ENCODE measurements at regions not wholly inside any gene's neighbourhood (a gene's known extent, or its start where the extent isn't known, plus 50 kb on each side); places are given as distances from the start of the nearest gene placed in this dataset.

DNA sequence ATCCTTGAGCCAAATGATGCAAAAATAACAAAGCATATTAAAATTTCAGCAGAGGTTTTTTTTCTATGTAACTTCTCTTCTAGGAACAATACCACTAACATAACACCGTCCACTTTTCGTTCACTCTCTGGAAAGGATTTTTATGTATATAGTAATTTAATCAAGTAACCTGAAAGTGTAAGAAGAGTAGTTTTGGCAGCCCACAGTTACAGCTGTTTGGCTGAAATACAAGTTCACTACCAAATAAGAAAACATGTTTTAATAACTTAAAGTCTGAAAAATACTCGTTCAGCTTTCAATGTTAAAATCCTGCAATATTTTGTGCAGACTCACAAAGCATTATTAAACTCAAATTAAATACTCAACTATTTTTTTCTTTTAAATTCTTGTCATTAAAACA is 896.8 kb upstream of the ADGRL4 start:
- Histone ChIP-seq H3K4me1 (ENCODE audit: control insufficient read depth, insufficient read depth, low read depth, low read length) (no peaks in the 10 kb centered on the region), H4K91ac (ENCODE audit: low read length) (no peak overlapping the region), H3K9me3 (ENCODE audit: control insufficient read depth, low read length) (no peaks in the 10 kb centered on the region), H3K14ac (ENCODE audit: low read length in 2 of 2) (no peak overlapping the region), H4K8ac (ENCODE audit: low read length) (no peak overlapping the region), H2BK12ac (ENCODE audit: low read length in 2 of 2) (no peak overlapping the region), H3K4me2 (ENCODE audit: low read length, poor library complexity, severe bottlenecking) (no peak overlapping the region), H3K18ac (ENCODE audit: low read depth in 1 of 2, low read length in 2 of 2) (no peak overlapping the region), H2BK5ac (ENCODE audit: low read depth, low read length, poor library complexity, severe bottlenecking) (no peak overlapping the region), H2AFZ (ENCODE audit: low read depth, low read length) (no peak overlapping the region), H2BK15ac (ENCODE audit: low read depth, poor library complexity, severe bottlenecking) (no peak overlapping the region), H2AK5ac (ENCODE audit: low read length, severe bottlenecking) (no peak overlapping the region), H3K27me3 (ENCODE audit: control insufficient read depth in 1 of 2, insufficient read depth in 1 of 2, low read length in 2 of 2) (no peaks in the 10 kb centered on the region), H3K23ac (ENCODE audit: low read length in 2 of 2) (no peak overlapping the region), H3K36me3 (ENCODE audit: control insufficient read depth in 1 of 2, insufficient read depth in 2 of 2, low read depth in 1 of 2, low read length in 2 of 2) (no peaks in the 10 kb centered on the region), H3K4me3 (ENCODE audit: insufficient read depth in 1 of 2, low read depth in 1 of 2, low read length in 2 of 2) (no peak overlapping the region), H2BK120ac (ENCODE audit: low read depth, low read length) (no peak overlapping the region), H3K27ac (ENCODE audit: low read length, poor library complexity, severe bottlenecking) (no peak overlapping the region), H3K9ac (ENCODE audit: low read length) (no peak overlapping the region), H3K79me1 (replicated peaks; ENCODE audit: low read length, poor library complexity, severe bottlenecking) (no peaks in the 10 kb centered on the region), H3K4ac (ENCODE audit: low read depth in 1 of 2, low read length in 2 of 2) (no peak overlapping the region)
- WGBS = 100% methylated on average over 1 of the region's 3 CpGs
- DNase-seq = no peak

DNA sequence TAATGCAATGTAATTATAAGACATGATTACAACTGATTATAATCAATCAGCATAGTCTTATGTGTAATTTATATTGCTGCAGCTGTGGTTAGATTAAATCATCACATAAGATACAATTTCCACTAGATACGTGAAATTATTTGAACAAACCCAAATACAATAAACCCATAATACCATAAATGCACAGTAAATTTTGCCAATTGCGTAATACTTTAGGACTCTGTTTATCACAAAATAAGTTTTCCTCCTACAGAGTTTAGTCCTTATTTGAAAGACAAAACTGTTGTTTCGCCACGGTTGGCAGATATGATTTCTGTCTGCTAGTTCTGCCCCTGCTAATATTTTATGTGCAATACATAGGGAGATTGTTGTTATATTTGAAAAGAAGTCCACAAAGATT is 895.9 kb upstream of the ADGRL4 start:
- Histone ChIP-seq H3K9me3 (ENCODE audit: control insufficient read depth, low read length) (no peaks in the 10 kb centered on the region), H4K91ac (ENCODE audit: low read length) (no peak overlapping the region), H2BK120ac (ENCODE audit: low read depth, low read length) (no peak overlapping the region), H2AK5ac (ENCODE audit: low read length, severe bottlenecking) (no peak overlapping the region), H3K4me1 (ENCODE audit: control insufficient read depth, insufficient read depth, low read depth, low read length) (no peaks in the 10 kb centered on the region), H3K36me3 (ENCODE audit: control insufficient read depth in 1 of 2, insufficient read depth in 2 of 2, low read depth in 1 of 2, low read length in 2 of 2) (no peaks in the 10 kb centered on the region), H3K79me1 (replicated peaks; ENCODE audit: low read length, poor library complexity, severe bottlenecking) (no peaks in the 10 kb centered on the region), H2BK5ac (ENCODE audit: low read depth, low read length, poor library complexity, severe bottlenecking) (no peak overlapping the region), H3K4ac (ENCODE audit: low read depth in 1 of 2, low read length in 2 of 2) (no peak overlapping the region), H2BK12ac (ENCODE audit: low read length in 2 of 2) (no peak overlapping the region), H3K18ac (ENCODE audit: low read depth in 1 of 2, low read length in 2 of 2) (no peak overlapping the region), H2AFZ (ENCODE audit: low read depth, low read length) (no peak overlapping the region), H3K4me2 (ENCODE audit: low read length, poor library complexity, severe bottlenecking) (no peak overlapping the region), H2BK15ac (ENCODE audit: low read depth, poor library complexity, severe bottlenecking) (no peak overlapping the region), H3K14ac (ENCODE audit: low read length in 2 of 2) (no peak overlapping the region), H3K23ac (ENCODE audit: low read length in 2 of 2) (no peak overlapping the region), H4K8ac (ENCODE audit: low read length) (no peak overlapping the region), H3K4me3 (ENCODE audit: insufficient read depth in 1 of 2, low read depth in 1 of 2, low read length in 2 of 2) (no peak overlapping the region), H3K27me3 (ENCODE audit: control insufficient read depth in 1 of 2, insufficient read depth in 1 of 2, low read length in 2 of 2) (no peaks in the 10 kb centered on the region), H3K9ac (ENCODE audit: low read length) (no peak overlapping the region), H3K27ac (ENCODE audit: low read length, poor library complexity, severe bottlenecking) (no peak overlapping the region)
- no peak for DNase-seq
- WGBS = 98% methylated on average over 2 of the region's 4 CpGs

DNA sequence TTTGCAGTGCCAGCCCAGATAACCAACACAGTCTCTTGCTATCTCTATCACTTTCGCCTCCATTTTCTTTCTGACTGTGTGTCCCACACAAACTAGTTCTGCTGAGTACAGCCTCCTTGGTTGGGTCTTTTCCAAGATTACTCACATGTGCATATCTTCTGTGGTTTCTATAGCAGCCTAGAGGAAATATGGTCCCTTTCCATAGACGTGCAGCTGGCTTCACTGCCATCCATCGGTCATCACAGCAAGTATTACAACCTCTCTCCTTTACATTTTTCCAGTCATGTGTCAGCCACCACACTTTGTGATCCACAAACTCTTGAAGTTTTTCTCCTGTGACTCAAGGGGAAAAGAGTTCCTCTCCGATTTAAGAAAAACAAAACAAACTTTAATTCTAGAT is 893.4 kb upstream of the ADGRL4 start:
- no peak overlapping the region for H2AFZ ChIP-seq (ENCODE audit: low read depth, low read length)
- H3K4me1 ChIP-seq (ENCODE audit: control insufficient read depth, insufficient read depth, low read depth, low read length) = no peaks in the 10 kb centered on the region
- H3K4me2 ChIP-seq (ENCODE audit: low read length, poor library complexity, severe bottlenecking) = no peak overlapping the region
- H3K23ac ChIP-seq (ENCODE audit: low read length in 2 of 2) = no peak overlapping the region
- no peak overlapping the region for H4K8ac ChIP-seq (ENCODE audit: low read length)
- no peaks in the 10 kb centered on the region for H3K27me3 ChIP-seq (ENCODE audit: control insufficient read depth in 1 of 2, insufficient read depth in 1 of 2, low read length in 2 of 2)
- no peak overlapping the region for H3K18ac ChIP-seq (ENCODE audit: low read depth in 1 of 2, low read length in 2 of 2)
- H3K9me3 ChIP-seq (ENCODE audit: control insufficient read depth, low read length) = no peaks in the 10 kb centered on the region
- H2BK15ac ChIP-seq (ENCODE audit: low read depth, poor library complexity, severe bottlenecking) = no peak overlapping the region
- peak overlapping the region; percentile 38 for H2AK5ac ChIP-seq (ENCODE audit: low read length, severe bottlenecking)
- peak overlapping the region; percentile 42 for H3K9ac ChIP-seq (ENCODE audit: low read length)
- no peak overlapping the region for H4K91ac ChIP-seq (ENCODE audit: low read length)
- no peak overlapping the region for H3K4ac ChIP-seq (ENCODE audit: low read depth in 1 of 2, low read length in 2 of 2)
- no peak overlapping the region for H3K14ac ChIP-seq (ENCODE audit: low read length in 2 of 2)
- no peaks in the 10 kb centered on the region for H3K79me1 ChIP-seq (replicated peaks; ENCODE audit: low read length, poor library complexity, severe bottlenecking)
- no peak overlapping the region for H2BK120ac ChIP-seq (ENCODE audit: low read depth, low read length)
- DNase-seq = peak; percentile 91
- H2BK5ac ChIP-seq (ENCODE audit: low read depth, low read length, poor library complexity, severe bottlenecking) = no peak overlapping the region
- H3K27ac ChIP-seq (ENCODE audit: low read length, poor library complexity, severe bottlenecking) = peak overlapping the region; percentile 78
- no peaks in the 10 kb centered on the region for H3K36me3 ChIP-seq (ENCODE audit: control insufficient read depth in 1 of 2, insufficient read depth in 2 of 2, low read depth in 1 of 2, low read length in 2 of 2)
- no peak overlapping the region for H3K4me3 ChIP-seq (ENCODE audit: insufficient read depth in 1 of 2, low read depth in 1 of 2, low read length in 2 of 2)
- 14% methylated on average over 4 of the region's 4 CpGs for WGBS
- peak overlapping the region in 1 of 2 experiments; percentile 57 for H2BK12ac ChIP-seq (ENCODE audit: low read length in 2 of 2)

DNA sequence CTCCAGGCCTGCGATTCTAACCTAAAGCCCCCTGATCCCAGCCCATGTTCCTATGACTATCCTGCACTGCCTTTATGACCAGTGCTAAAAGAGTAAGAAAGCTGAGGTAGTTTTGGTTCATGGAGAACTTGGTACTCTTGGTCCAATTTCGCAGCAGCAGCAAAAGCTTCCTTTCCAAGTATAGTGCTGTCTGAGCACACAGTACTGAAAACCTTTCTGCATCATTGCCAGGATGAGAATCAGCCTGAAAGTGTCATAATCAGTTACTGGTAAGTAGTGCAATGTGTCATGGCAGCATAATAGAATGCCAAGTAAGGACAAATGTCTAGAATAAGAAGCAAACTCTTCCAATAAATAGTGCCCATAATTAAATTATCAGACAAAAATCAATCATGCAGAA is 889.6 kb upstream of the ADGRL4 start:
- H4K91ac ChIP-seq (ENCODE audit: low read length) = no peak overlapping the region
- H3K4me2 ChIP-seq (ENCODE audit: low read length, poor library complexity, severe bottlenecking) = no peak overlapping the region
- WGBS = 91% methylated on average over 1 of the region's 2 CpGs
- no peak overlapping the region for H2AFZ ChIP-seq (ENCODE audit: low read depth, low read length)
- no peak overlapping the region for H3K14ac ChIP-seq (ENCODE audit: low read length in 2 of 2)
- no peak overlapping the region for H4K8ac ChIP-seq (ENCODE audit: low read length)
- no peak for DNase-seq
- no peak overlapping the region for H2BK12ac ChIP-seq (ENCODE audit: low read length in 2 of 2)
- no peaks in the 10 kb centered on the region for H3K9me3 ChIP-seq (ENCODE audit: control insufficient read depth, low read length)
- no peaks in the 10 kb centered on the region for H3K4me1 ChIP-seq (ENCODE audit: control insufficient read depth, insufficient read depth, low read depth, low read length)
- H3K4me3 ChIP-seq (ENCODE audit: insufficient read depth in 1 of 2, low read depth in 1 of 2, low read length in 2 of 2) = no peak overlapping the region
- no peak overlapping the region for H2AK5ac ChIP-seq (ENCODE audit: low read length, severe bottlenecking)
- H3K27me3 ChIP-seq (ENCODE audit: control insufficient read depth in 1 of 2, insufficient read depth in 1 of 2, low read length in 2 of 2) = no peaks in the 10 kb centered on the region
- no peak overlapping the region for H2BK15ac ChIP-seq (ENCODE audit: low read depth, poor library complexity, severe bottlenecking)
- H3K9ac ChIP-seq (ENCODE audit: low read length) = no peak overlapping the region
- no peak overlapping the region for H3K27ac ChIP-seq (ENCODE audit: low read length, poor library complexity, severe bottlenecking)
- H3K4ac ChIP-seq (ENCODE audit: low read depth in 1 of 2, low read length in 2 of 2) = no peak overlapping the region
- no peaks in the 10 kb centered on the region for H3K36me3 ChIP-seq (ENCODE audit: control insufficient read depth in 1 of 2, insufficient read depth in 2 of 2, low read depth in 1 of 2, low read length in 2 of 2)
- no peak overlapping the region for H3K18ac ChIP-seq (ENCODE audit: low read depth in 1 of 2, low read length in 2 of 2)
- no peak overlapping the region for H2BK120ac ChIP-seq (ENCODE audit: low read depth, low read length)
- no peak overlapping the region for H3K23ac ChIP-seq (ENCODE audit: low read length in 2 of 2)
- H3K79me1 ChIP-seq (replicated peaks; ENCODE audit: low read length, poor library complexity, severe bottlenecking) = no peaks in the 10 kb centered on the region
- H2BK5ac ChIP-seq (ENCODE audit: low read depth, low read length, poor library complexity, severe bottlenecking) = no peak overlapping the region

Data from mesenchymal stem cell (in vitro differentiated cells and primary cell).